ENCODE measurements at regions not wholly inside any gene's neighbourhood (a gene's known extent, or its start where the extent isn't known, plus 50 kb on each side); places are given as distances from the start of the nearest gene placed in this dataset.
"Not testable (repeated sequence)": the region's sequence is repeated elsewhere in the genome, so short reads cannot be mapped to it uniquely, and the experiment has no call there.

GRCh38 chr4:29326004-29326403, 1394.2 kb upstream of the PCDH7 start:
- Mint-ChIP-seq H3K9me3 (ENCODE audit: unreplicated experiment) (no peaks in the 10 kb centered on the region), H3K4me3 (ENCODE audit: unreplicated experiment) (no peak overlapping the region), H3K4me1 (ENCODE audit: unreplicated experiment) (no peaks in the 10 kb centered on the region), H3K36me3 (ENCODE audit: unreplicated experiment) (no peaks in the 10 kb centered on the region), H3K27me3 (ENCODE audit: unreplicated experiment) (no peaks in the 10 kb centered on the region), H3K27ac (ENCODE audit: unreplicated experiment) (no peak overlapping the region)
- DNase-seq (ENCODE audit: extremely low spot score, unreplicated experiment): no peak
- TF ChIP-seq CTCF (IDR thresholded peaks at IDR 0.05): no peak

- Mint-ChIP-seq H3K27me3 (ENCODE audit: unreplicated experiment) (no peaks in the 10 kb centered on the region), H3K4me3 (ENCODE audit: unreplicated experiment) (no peak overlapping the region), H3K27ac (ENCODE audit: unreplicated experiment) (no peak overlapping the region), H3K9me3 (ENCODE audit: unreplicated experiment) (no peaks in the 10 kb centered on the region), H3K4me1 (ENCODE audit: unreplicated experiment) (no peaks in the 10 kb centered on the region), H3K36me3 (ENCODE audit: unreplicated experiment) (no peaks in the 10 kb centered on the region)
- no peak for DNase-seq (ENCODE audit: extremely low spot score, unreplicated experiment)
- no peak for TF ChIP-seq CTCF (IDR thresholded peaks at IDR 0.05)
These were observed 1393.4 kb upstream of the PCDH7 start for GRCh38 chr4:29326816-29327215.

GRCh38 chr4:29336861-29337260, 1383.3 kb upstream of the PCDH7 start:
- Mint-ChIP-seq H3K4me3 (ENCODE audit: unreplicated experiment) (no peak overlapping the region), H3K27ac (ENCODE audit: unreplicated experiment) (no peak overlapping the region), H3K4me1 (ENCODE audit: unreplicated experiment) (no peaks in the 10 kb centered on the region)

GRCh38 chr4:29372971-29373370, 1347.2 kb upstream of the PCDH7 start:
- no peak overlapping the region for H3K27ac Mint-ChIP-seq (ENCODE audit: unreplicated experiment)
- no peak for DNase-seq (ENCODE audit: extremely low spot score, unreplicated experiment)
- H3K4me3 Mint-ChIP-seq (ENCODE audit: unreplicated experiment): no peak overlapping the region
- H3K9me3 Mint-ChIP-seq (ENCODE audit: unreplicated experiment): peaks cover 8% of the 10 kb centered on the region
- no peaks in the 10 kb centered on the region for H3K36me3 Mint-ChIP-seq (ENCODE audit: unreplicated experiment)
- no peak for TF ChIP-seq CTCF (IDR thresholded peaks at IDR 0.05)
- H3K27me3 Mint-ChIP-seq (ENCODE audit: unreplicated experiment): no peaks in the 10 kb centered on the region
- H3K4me1 Mint-ChIP-seq (ENCODE audit: unreplicated experiment): no peaks in the 10 kb centered on the region

More at GRCh38 chr4:29336861-29337260, 1383.3 kb upstream of the PCDH7 start:
- no peaks in the 10 kb centered on the region for H3K9me3 Mint-ChIP-seq (ENCODE audit: unreplicated experiment)
- TF ChIP-seq CTCF (IDR thresholded peaks at IDR 0.05): no peak
- DNase-seq (ENCODE audit: extremely low spot score, unreplicated experiment): no peak
- no peaks in the 10 kb centered on the region for H3K36me3 Mint-ChIP-seq (ENCODE audit: unreplicated experiment)
- peaks cover 5% of the 10 kb centered on the region for H3K27me3 Mint-ChIP-seq (ENCODE audit: unreplicated experiment)

- DNase-seq (ENCODE audit: extremely low spot score, unreplicated experiment): no peak
- Mint-ChIP-seq H3K4me1 (ENCODE audit: unreplicated experiment) (no peaks in the 10 kb centered on the region), H3K4me3 (ENCODE audit: unreplicated experiment) (no peak overlapping the region), H3K36me3 (ENCODE audit: unreplicated experiment) (no peaks in the 10 kb centered on the region), H3K9me3 (ENCODE audit: unreplicated experiment) (no peaks in the 10 kb centered on the region), H3K27ac (ENCODE audit: unreplicated experiment) (no peak overlapping the region), H3K27me3 (ENCODE audit: unreplicated experiment) (no peaks in the 10 kb centered on the region)
- TF ChIP-seq CTCF (IDR thresholded peaks at IDR 0.05): no peak
These were observed 1344.5 kb upstream of the PCDH7 start for GRCh38 chr4:29375716-29376115.

- not testable (repeated sequence) for H3K36me3 Mint-ChIP-seq (ENCODE audit: unreplicated experiment); DNase-seq (ENCODE audit: extremely low spot score, unreplicated experiment); H3K9me3 Mint-ChIP-seq (ENCODE audit: unreplicated experiment); H3K4me3 Mint-ChIP-seq (ENCODE audit: unreplicated experiment); H3K27ac Mint-ChIP-seq (ENCODE audit: unreplicated experiment); H3K4me1 Mint-ChIP-seq (ENCODE audit: unreplicated experiment); H3K27me3 Mint-ChIP-seq (ENCODE audit: unreplicated experiment)
These were observed 1341.9 kb upstream of the PCDH7 start for GRCh38 chr4:29378237-29378636.

Measured in osteocyte (in vitro differentiated cells).